ENCODE measurements at regions not wholly inside any gene's neighbourhood (a gene's known extent, or its start where the extent isn't known, plus 50 kb on each side); places are given as distances from the start of the nearest gene placed in this dataset.
"Not testable (repeated sequence)": the region's sequence is repeated elsewhere in the genome, so short reads cannot be mapped to it uniquely, and the experiment has no call there.

- intact Hi-C loops (cut with micrococcal nuclease) = no loop called here
- DNase-seq (no peak), ATAC-seq (no peak)
- H3K4me1 ChIP-seq (ENCODE audit: control insufficient read depth in 2 of 2, insufficient read depth in 2 of 2, low read length in 2 of 2) = peaks cover 0 to 6% of the 10 kb centered on the region in 2 donors
- H3K27me3 Mint-ChIP-seq = peaks cover 0 to 4% (median 3%) of the 10 kb centered on the region in 5 donors
- H3K36me3 ChIP-seq (ENCODE audit: control insufficient read depth in 2 of 3, insufficient read depth in 3 of 3, low read length in 3 of 3) = no peaks in the 10 kb centered on the region
- no peak overlapping the region for H3K4me3 ChIP-seq (ENCODE audit: low read length)
- no peaks in the 10 kb centered on the region for H3K9me3 ChIP-seq (ENCODE audit: control insufficient read depth in 2 of 3, low read length in 3 of 3)
- CTCF ChIA-PET = no interaction called here
- H3K4me1 Mint-ChIP-seq = peaks cover 4 to 17% (median 13%) of the 10 kb centered on the region in 7 donors
- POLR2A ChIA-PET = no interaction called here
- no peak overlapping the region for H3K4me3 Mint-ChIP-seq
- no peaks in the 10 kb centered on the region for H3K9me3 Mint-ChIP-seq
- no peaks in the 10 kb centered on the region for H3K36me3 Mint-ChIP-seq
- no peak overlapping the region for H3K27ac Mint-ChIP-seq
- H3K27me3 ChIP-seq (ENCODE audit: control insufficient read depth in 2 of 2, insufficient read depth in 2 of 2, low read length in 2 of 2) = no peaks in the 10 kb centered on the region
- no peak overlapping the region for H3K27ac ChIP-seq (ENCODE audit: low read depth, low read length)
Measured at GRCh38 chr5:109560554-109560953, 129.2 kb upstream of the MAN2A1 start.

- POLR2A ChIA-PET = no interaction called here
- no peak overlapping the region for H3K27ac ChIP-seq (ENCODE audit: low read depth, low read length)
- H3K4me3 ChIP-seq (ENCODE audit: low read length) = no peak overlapping the region
- H3K9me3 ChIP-seq (ENCODE audit: control insufficient read depth in 2 of 3, low read length in 3 of 3) = no peaks in the 10 kb centered on the region
- no peaks in the 10 kb centered on the region for H3K27me3 ChIP-seq (ENCODE audit: control insufficient read depth in 2 of 2, insufficient read depth in 2 of 2, low read length in 2 of 2)
- no peak for ATAC-seq
- no peak for DNase-seq
- CTCF ChIA-PET = interaction anchor here (0.6 kb wide), 1 partner anchor 1000 kb away, joined by 3 read pairs; no protein-coding TSS in a partner anchor
- peaks cover 0 to 6% of the 10 kb centered on the region in 2 donors for H3K4me1 ChIP-seq (ENCODE audit: control insufficient read depth in 2 of 2, insufficient read depth in 2 of 2, low read length in 2 of 2)
- peaks cover 0 to 3% (median 0%) of the 10 kb centered on the region in 5 donors for H3K27me3 Mint-ChIP-seq
- intact Hi-C loops (cut with micrococcal nuclease) = no loop called here
- peaks cover 0 to 5% (median 1%) of the 10 kb centered on the region in 11 donors for H3K9me3 Mint-ChIP-seq
- H3K4me3 Mint-ChIP-seq = peak overlapping the region in 1 of 10 donors; percentile 36
- no peaks in the 10 kb centered on the region for H3K36me3 ChIP-seq (ENCODE audit: control insufficient read depth in 2 of 3, insufficient read depth in 3 of 3, low read length in 3 of 3)
- H3K27ac Mint-ChIP-seq = peak overlapping the region in 1 of 9 donors; percentile 7
- H3K36me3 Mint-ChIP-seq = no peaks in the 10 kb centered on the region
- peaks cover 4 to 17% (median 13%) of the 10 kb centered on the region in 7 donors for H3K4me1 Mint-ChIP-seq
Measured at GRCh38 chr5:109558952-109559351, 130.8 kb upstream of the MAN2A1 start.

DNA sequence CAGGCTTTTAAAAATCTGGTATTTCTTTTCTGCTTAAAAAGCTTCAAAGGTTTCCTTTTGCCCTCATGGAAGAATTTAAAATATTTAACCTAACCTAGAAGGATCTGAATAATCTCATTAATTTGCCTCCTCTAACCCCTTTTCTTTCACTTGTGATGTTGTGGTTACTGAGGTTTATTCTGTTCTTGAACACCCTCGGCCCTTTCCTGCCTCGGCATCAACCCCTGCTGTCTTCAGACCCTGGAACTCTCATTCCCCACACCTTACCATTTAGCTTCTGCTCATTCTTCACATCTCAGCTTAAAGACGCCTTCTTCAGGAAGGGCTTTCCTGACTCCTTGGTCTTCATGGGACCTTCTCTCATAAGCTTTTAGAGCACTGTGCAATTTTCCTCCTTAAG, 131.4 kb upstream of the MAN2A1 start:
- ATAC-seq = no peak
- no peaks in the 10 kb centered on the region for H3K27me3 ChIP-seq (ENCODE audit: control insufficient read depth in 2 of 2, insufficient read depth in 2 of 2, low read length in 2 of 2)
- CTCF ChIA-PET = interaction anchor here (0.6 to 0.7 kb wide), 2 partner anchors 510 to 1001 kb away, joined by 3 read pairs; no protein-coding TSS in a partner anchor
- POLR2A ChIA-PET = no interaction called here
- no peaks in the 10 kb centered on the region for H3K9me3 ChIP-seq (ENCODE audit: control insufficient read depth in 2 of 3, low read length in 3 of 3)
- H3K4me3 Mint-ChIP-seq = peak overlapping the region in 5 of 10 donors; percentile 1 to 36 (median 7)
- DNase-seq = no peak
- no peaks in the 10 kb centered on the region for H3K36me3 ChIP-seq (ENCODE audit: control insufficient read depth in 2 of 3, insufficient read depth in 3 of 3, low read length in 3 of 3)
- H3K4me3 ChIP-seq (ENCODE audit: low read length) = no peak overlapping the region
- peaks cover 0 to 10% (median 7%) of the 10 kb centered on the region in 11 donors for H3K9me3 Mint-ChIP-seq
- peaks cover 4 to 17% (median 13%) of the 10 kb centered on the region in 7 donors for H3K4me1 Mint-ChIP-seq
- peaks cover 0 to 6% of the 10 kb centered on the region in 2 donors for H3K4me1 ChIP-seq (ENCODE audit: control insufficient read depth in 2 of 2, insufficient read depth in 2 of 2, low read length in 2 of 2)
- peaks cover 0 to 5% (median 3%) of the 10 kb centered on the region in 5 donors for H3K27me3 Mint-ChIP-seq
- H3K27ac ChIP-seq (ENCODE audit: low read depth, low read length) = no peak overlapping the region
- peaks cover 0 to 3% (median 0%) of the 10 kb centered on the region in 5 donors for H3K36me3 Mint-ChIP-seq
- no peak overlapping the region for H3K27ac Mint-ChIP-seq
- intact Hi-C loops (cut with micrococcal nuclease) = no loop called here

- ChIA-PET CTCF (interaction anchor here (0.7 kb wide), 1 partner anchor 72 kb away, joined by 4 read pairs; no protein-coding TSS in a partner anchor), POLR2A (no interaction called here)
- Histone ChIP-seq H3K4me1 (ENCODE audit: control insufficient read depth in 2 of 2, insufficient read depth in 2 of 2, low read length in 2 of 2) (peaks cover 0 to 5% of the 10 kb centered on the region in 2 donors), H3K36me3 (ENCODE audit: control insufficient read depth in 2 of 3, insufficient read depth in 3 of 3, low read length in 3 of 3) (no peaks in the 10 kb centered on the region), H3K27ac (ENCODE audit: low read depth, low read length) (no peak overlapping the region), H3K9me3 (ENCODE audit: control insufficient read depth in 2 of 3, low read length in 3 of 3) (no peaks in the 10 kb centered on the region), H3K27me3 (ENCODE audit: control insufficient read depth in 2 of 2, insufficient read depth in 2 of 2, low read length in 2 of 2) (no peaks in the 10 kb centered on the region), H3K4me3 (ENCODE audit: low read length) (no peak overlapping the region)
- Mint-ChIP-seq H3K9me3 (peaks cover 0 to 25% (median 9%) of the 10 kb centered on the region in 11 donors), H3K4me3 (no peak overlapping the region), H3K27me3 (peaks cover 0 to 7% (median 5%) of the 10 kb centered on the region in 5 donors), H3K36me3 (peaks cover 0 to 10% (median 3%) of the 10 kb centered on the region in 5 donors), H3K27ac (no peak overlapping the region), H3K4me1 (peaks cover 4 to 14% (median 10%) of the 10 kb centered on the region in 7 donors)
- DNase-seq = no peak
- intact Hi-C loops (cut with micrococcal nuclease) = no loop called here
- ATAC-seq = no peak
Measured at GRCh38 chr5:109553846-109554245, 135.9 kb upstream of the MAN2A1 start.

DNA sequence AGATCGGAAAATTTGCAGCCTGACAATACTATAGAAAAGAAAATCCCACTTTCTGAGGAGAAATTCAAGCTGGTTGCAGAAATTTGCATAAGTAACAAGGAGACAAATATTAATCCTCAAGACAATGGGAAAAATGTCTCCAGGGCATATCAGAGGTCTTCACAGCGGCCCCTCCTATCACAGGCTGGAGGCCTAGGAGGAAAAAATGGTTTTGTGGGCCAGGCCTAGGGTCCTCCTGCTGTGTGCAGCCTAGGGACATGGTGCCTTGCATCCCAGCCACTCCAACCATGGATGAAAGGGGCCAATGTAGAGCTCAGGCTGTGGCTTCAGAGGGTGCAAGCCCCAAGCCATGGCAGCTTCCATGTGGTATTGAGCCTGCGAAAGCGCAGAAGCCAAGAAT, 138.5 kb upstream of the MAN2A1 start:
- DNase-seq; intact Hi-C loops (cut with micrococcal nuclease); POLR2A ChIA-PET; H3K9me3 ChIP-seq (ENCODE audit: control insufficient read depth in 2 of 3, low read length in 3 of 3); H3K27ac Mint-ChIP-seq; H3K27me3 ChIP-seq (ENCODE audit: control insufficient read depth in 2 of 2, insufficient read depth in 2 of 2, low read length in 2 of 2); H3K4me1 ChIP-seq (ENCODE audit: control insufficient read depth in 2 of 2, insufficient read depth in 2 of 2, low read length in 2 of 2); H3K4me3 Mint-ChIP-seq; H3K36me3 ChIP-seq (ENCODE audit: control insufficient read depth in 2 of 3, insufficient read depth in 3 of 3, low read length in 3 of 3); H3K27me3 Mint-ChIP-seq; ATAC-seq; H3K4me3 ChIP-seq (ENCODE audit: low read length); H3K4me1 Mint-ChIP-seq; H3K27ac ChIP-seq (ENCODE audit: low read depth, low read length); CTCF ChIA-PET: not testable (repeated sequence)
- peaks cover 0 to 25% (median 9%) of the 10 kb centered on the region in 11 donors for H3K9me3 Mint-ChIP-seq
- peaks cover 0 to 10% (median 3%) of the 10 kb centered on the region in 5 donors for H3K36me3 Mint-ChIP-seq

- CTCF ChIA-PET = no interaction called here
- Histone ChIP-seq H3K36me3 (ENCODE audit: control insufficient read depth in 2 of 3, insufficient read depth in 3 of 3, low read length in 3 of 3) (no peaks in the 10 kb centered on the region), H3K9me3 (ENCODE audit: control insufficient read depth in 2 of 3, low read length in 3 of 3) (no peaks in the 10 kb centered on the region), H3K4me1 (ENCODE audit: control insufficient read depth in 2 of 2, insufficient read depth in 2 of 2, low read length in 2 of 2) (no peaks in the 10 kb centered on the region), H3K27ac (ENCODE audit: low read depth, low read length) (no peak overlapping the region), H3K27me3 (ENCODE audit: control insufficient read depth in 2 of 2, insufficient read depth in 2 of 2, low read length in 2 of 2) (no peaks in the 10 kb centered on the region), H3K4me3 (ENCODE audit: low read length) (no peak overlapping the region)
- Mint-ChIP-seq H3K9me3 (peaks cover 0 to 25% (median 9%) of the 10 kb centered on the region in 11 donors), H3K27ac (no peak overlapping the region), H3K4me1 (no peaks in the 10 kb centered on the region), H3K4me3 (no peak overlapping the region), H3K36me3 (peaks cover 0 to 10% (median 3%) of the 10 kb centered on the region in 5 donors), H3K27me3 (peaks cover 0 to 5% (median 4%) of the 10 kb centered on the region in 5 donors)
- DNase-seq = no peak
- POLR2A ChIA-PET = no interaction called here
- no peak for ATAC-seq
- intact Hi-C loops (cut with micrococcal nuclease) = no loop called here
Measured at GRCh38 chr5:109550077-109550476, 139.7 kb upstream of the MAN2A1 start.

DNA sequence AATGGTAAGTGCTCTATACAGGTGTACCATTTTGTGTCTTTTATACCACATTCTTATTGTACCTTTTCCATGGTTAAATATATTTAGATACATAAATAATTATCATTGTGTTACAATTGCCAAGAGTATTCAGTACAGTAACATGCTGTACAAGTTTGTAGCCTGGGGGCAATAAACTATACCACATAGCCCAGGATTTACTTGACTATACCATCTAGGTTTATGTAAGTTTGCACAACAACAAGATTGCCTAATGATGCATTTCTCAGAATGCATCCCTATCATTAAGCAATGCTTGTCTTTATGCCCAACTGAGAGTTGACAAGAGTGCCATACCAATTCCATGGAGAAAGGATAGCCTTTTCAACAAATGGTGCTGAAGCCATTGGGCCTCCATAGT, 136.7 kb upstream of the PJA2 start:
- no peaks in the 10 kb centered on the region for H3K36me3 ChIP-seq (ENCODE audit: control insufficient read depth in 2 of 3, insufficient read depth in 3 of 3, low read length in 3 of 3)
- H3K4me1 Mint-ChIP-seq = no peaks in the 10 kb centered on the region
- no peak overlapping the region for H3K4me3 ChIP-seq (ENCODE audit: low read length)
- H3K4me1 ChIP-seq (ENCODE audit: control insufficient read depth in 2 of 2, insufficient read depth in 2 of 2, low read length in 2 of 2) = no peaks in the 10 kb centered on the region
- H3K27ac ChIP-seq (ENCODE audit: low read depth, low read length) = no peak overlapping the region
- POLR2A ChIA-PET = no interaction called here
- H3K27me3 ChIP-seq (ENCODE audit: control insufficient read depth in 2 of 2, insufficient read depth in 2 of 2, low read length in 2 of 2) = no peaks in the 10 kb centered on the region
- H3K36me3 Mint-ChIP-seq = peaks cover 0 to 6% (median 0%) of the 10 kb centered on the region in 5 donors
- no peak overlapping the region for H3K27ac Mint-ChIP-seq
- DNase-seq (no peak), ATAC-seq (no peak)
- peaks cover 0 to 9% (median 0%) of the 10 kb centered on the region in 5 donors for H3K27me3 Mint-ChIP-seq
- intact Hi-C loops (cut with micrococcal nuclease) = no loop called here
- no peaks in the 10 kb centered on the region for H3K9me3 ChIP-seq (ENCODE audit: control insufficient read depth in 2 of 3, low read length in 3 of 3)
- H3K4me3 Mint-ChIP-seq = no peak overlapping the region
- CTCF ChIA-PET = no interaction called here
- H3K9me3 Mint-ChIP-seq = peaks cover 0 to 8% (median 4%) of the 10 kb centered on the region in 11 donors
